GF-D8 (cell line): ENCODE measurements at regions not wholly inside any gene's neighbourhood (a gene's known extent, or its start where the extent isn't known, plus 50 kb on each side); places are given as distances from the start of the nearest gene placed in this dataset.
"Not testable (repeated sequence)": the region's sequence is repeated elsewhere in the genome, so short reads cannot be mapped to it uniquely, and the experiment has no call there.

Experiments used
- DNase-seq: peaks from one replicate; lab custom pipeline; 2025; lab: John Stamatoyannopoulos, UW

GRCh38 chr21:15614766-15615165 lies 115.0 kb upstream of the USP25 start:
- no peak for DNase-seq

- DNase-seq = no peak
These were observed 112.8 kb upstream of the USP25 start for GRCh38 chr21:15616864-15617574.

- DNase-seq = no peak
These were observed 111.8 kb upstream of the USP25 start for GRCh38 chr21:15617964-15618363.

GRCh38 chr21:15620892-15621291 lies 108.9 kb upstream of the USP25 start:
- no peak for DNase-seq

GRCh38 chr21:15624646-15625045 lies 105.1 kb upstream of the USP25 start:
- no peak for DNase-seq

GRCh38 chr21:15625363-15625762 lies 104.4 kb upstream of the USP25 start:
- DNase-seq = no peak

- no peak for DNase-seq
These were observed 103.8 kb upstream of the USP25 start for GRCh38 chr21:15626031-15626430.

GRCh38 chr21:15627011-15627410 lies 102.8 kb upstream of the USP25 start:
- no peak for DNase-seq

GRCh38 chr21:15627823-15628222 lies 102.0 kb upstream of the USP25 start:
- DNase-seq = no peak

- DNase-seq = no peak
These were observed 98.4 kb upstream of the USP25 start for GRCh38 chr21:15631342-15631741.

- not testable (repeated sequence) for DNase-seq
These were observed 95.2 kb upstream of the USP25 start for GRCh38 chr21:15634541-15634940.

GRCh38 chr21:15638856-15639549 lies 90.8 kb upstream of the USP25 start:
- no peak for DNase-seq

GRCh38 chr21:15640113-15640512 lies 89.7 kb upstream of the USP25 start:
- not testable (repeated sequence) for DNase-seq

GRCh38 chr21:15644489-15644888 lies 85.3 kb upstream of the USP25 start:
- no peak for DNase-seq

GRCh38 chr21:15645830-15646229 lies 84.0 kb upstream of the USP25 start:
- no peak for DNase-seq

- no peak for DNase-seq
These were observed 79.0 kb upstream of the USP25 start for GRCh38 chr21:15650735-15651134.

GRCh38 chr21:15651172-15651571 lies 78.6 kb upstream of the USP25 start:
- DNase-seq = no peak

GRCh38 chr21:15653710-15654109 lies 76.1 kb upstream of the USP25 start:
- no peak for DNase-seq

- no peak for DNase-seq
These were observed 75.6 kb upstream of the USP25 start for GRCh38 chr21:15654171-15654570.

- DNase-seq = no peak
These were observed 69.9 kb upstream of the USP25 start for GRCh38 chr21:15659753-15660422.

GRCh38 chr21:15660423-15660804 lies 69.4 kb upstream of the USP25 start:
- no peak for DNase-seq

- no peak for DNase-seq
These were observed 62.8 kb upstream of the USP25 start for GRCh38 chr21:15667010-15667409.

GRCh38 chr21:15667819-15668218 lies 62.0 kb upstream of the USP25 start:
- no peak for DNase-seq
